Panc1 (cell line): ENCODE measurements at regions not wholly inside any gene's neighbourhood (a gene's known extent, or its start where the extent isn't known, plus 50 kb on each side); places are given as distances from the start of the nearest gene placed in this dataset.

Source experiments
- ATAC-seq: fragments of 200-7000 bp; cut with Tn5 transposase; 2 replicates; pipeline ENCODE4 v1.9.1; 2020; ENCODE audit warnings: mild to moderate bottlenecking, moderate library complexity
- BruUV-seq: library from RNA; stranded (reverse); fragments of 400-500 nt; replicated peaks from 2 replicates; lab custom pipeline; 2021; lab: Mats Ljungman, UMichigan
- CTCF ChIA-PET: fragments of 300-600 bp; sonication (Branson Sonifier 250); formaldehyde crosslinking; loops from one replicate; lab custom pipeline; 2022; ENCODE audit warnings: antibody characterized with exemption; lab: Charles Lee
- POLR2A ChIA-PET: fragments of 300-600 bp; sonication (Branson Sonifier 250); formaldehyde crosslinking; loops from one replicate; lab custom pipeline; 2022; ENCODE audit warnings: antibody characterized with exemption; lab: Charles Lee
- DNase-seq: peaks from one replicate; pipeline ENCODE4 v3.0.0-alpha.2; 2010; ENCODE audit warnings: low read depth, low spot score
- H3K27ac ChIP-seq: 2 replicates; pipeline ENCODE4 v1.5.1; 2011; ENCODE audit warnings: mild to moderate bottlenecking, low read length, inconsistent platforms
- H3K27me3 ChIP-seq: fragments of 200-500 bp; sonication (Bioruptor generic); 2 replicates; pipeline ENCODE4 v1.6.0; 2014; ENCODE audit warnings: low read length, inconsistent platforms; ENCODE audit not compliant: control insufficient read depth, insufficient read depth
- H3K36me3 ChIP-seq: fragments of 200-500 bp; sonication (Bioruptor generic); 2 replicates; pipeline ENCODE4 v1.5.1; 2014; ENCODE audit warnings: inconsistent platforms, mild to moderate bottlenecking, low read length, moderate library complexity; ENCODE audit not compliant: control insufficient read depth, insufficient read depth
- H3K4me1 ChIP-seq: 2 replicates; pipeline ENCODE4 v1.5.1; 2011; ENCODE audit warnings: inconsistent platforms, mild to moderate bottlenecking, low read length, moderate library complexity; ENCODE audit not compliant: control insufficient read depth, insufficient read depth
- H3K4me3 ChIP-seq, 2 experiments: 2 replicates each; pipeline ENCODE4 v1.5.1; 2011 to 2012; ENCODE audit warnings: low read depth in 2 of 2, low read length in 2 of 2, mild to moderate bottlenecking in 2 of 2, inconsistent platforms in 1 of 2, moderate library complexity in 1 of 2
- H3K9me3 ChIP-seq: fragments of 200-500 bp; sonication (Bioruptor generic); 2 replicates; pipeline ENCODE4 v1.5.1; 2014; ENCODE audit warnings: low read depth, mild to moderate bottlenecking, inconsistent platforms, low read length, moderate library complexity; ENCODE audit not compliant: control insufficient read depth, insufficient read depth
- POLR2AphosphoS5 ChIP-seq: IDR thresholded peaks from 2 replicates; pipeline ENCODE4 v1.6.1; 2012; ENCODE audit warnings: mild to moderate bottlenecking, low read depth, low read length, moderate library complexity
- SIN3A ChIP-seq: IDR thresholded peaks from 2 replicates; pipeline ENCODE4 v1.6.1; 2012; ENCODE audit warnings: low read depth, mild to moderate bottlenecking, low read length, moderate library complexity, borderline replicate concordance; ENCODE audit not compliant: insufficient read depth
- TCF7L2 ChIP-seq: IDR thresholded peaks from 2 replicates; pipeline ENCODE4 v1.6.1; 2011; ENCODE audit warnings: mild to moderate bottlenecking, low read depth, low read length, inconsistent platforms
- in situ Hi-C: cut with HindIII; loops from 2 replicates; pipeline ENCODE4 v1.10.0; 2016; ENCODE audit warnings: low sequenced_read_pairs, low pct_unique_long_range_greater_than_20kb
- intact Hi-C: fragments of 100-400 bp; cut with micrococcal nuclease; formaldehyde crosslinking; loops from one replicate; pipeline ENCODE4 v1.10.0; 2022; ENCODE audit not compliant: unreplicated experiment
- TF ChIP-seq, protein P1 (sequence below), 2 experiments: IDR thresholded peaks; 2 replicates each; pipeline ENCODE4 v1.6.1; 2011 to 2012; ENCODE audit warnings: low read depth in 2 of 2, control low read depth in 1 of 2, low read length in 1 of 2, mild to moderate bottlenecking in 1 of 2, moderate library complexity in 1 of 2; ENCODE audit not compliant: insufficient read depth in 1 of 2
- TF ChIP-seq, protein P2 (sequence below): fragments of 450-650 bp; IDR thresholded peaks from 2 replicates; pipeline ENCODE4 v1.5.1; 2017; ENCODE audit warnings: mild to moderate bottlenecking

DNA sequence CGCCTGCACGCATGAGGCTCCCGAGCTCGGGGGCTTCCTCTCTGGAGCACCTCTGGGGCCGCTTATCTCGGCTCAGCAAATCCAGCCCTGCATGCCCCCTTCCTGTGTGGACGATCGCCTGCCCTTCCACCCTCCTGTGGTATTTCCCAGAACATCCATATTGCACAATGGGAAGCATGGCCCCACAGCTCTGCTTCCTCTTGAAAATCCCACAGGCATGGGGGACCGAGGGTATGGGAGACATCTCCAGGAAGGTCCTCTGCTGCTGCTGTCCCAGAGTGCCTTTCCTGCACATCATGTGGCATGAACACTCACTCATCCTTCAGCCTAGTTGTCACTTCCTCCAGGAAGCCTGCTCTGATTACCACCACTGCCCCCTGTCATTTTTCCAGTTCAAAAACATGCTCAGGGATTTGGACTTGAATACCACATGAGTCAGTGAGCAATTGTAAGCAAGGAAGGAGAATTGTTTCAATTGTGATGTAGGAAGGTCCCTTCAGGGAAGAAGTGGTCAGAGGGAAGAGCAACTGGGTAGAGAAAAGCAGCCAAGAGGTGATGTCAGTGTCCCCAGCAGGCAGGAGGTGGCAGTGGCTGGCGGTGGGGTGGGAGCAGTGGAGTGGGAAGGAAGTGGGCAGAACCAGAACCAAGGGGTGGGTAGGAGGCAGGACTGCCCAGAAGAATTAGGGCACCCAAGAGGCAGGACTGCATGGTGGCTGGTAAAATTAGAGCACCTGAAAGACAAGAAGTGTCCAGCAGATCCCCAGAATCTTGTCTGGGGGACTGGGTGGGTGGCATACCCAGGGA, 67.5 kb upstream of the ZMIZ1 start:
- ChIA-PET POLR2A (no interaction called here), CTCF (no interaction called here)
- H3K27me3 ChIP-seq = no peaks in the 10 kb centered on the region
- H3K9me3 ChIP-seq = no peaks in the 10 kb centered on the region
- no peak overlapping the region for H3K27ac ChIP-seq
- DNase-seq = no peak
- intact Hi-C loops = no loop called here
- no peak overlapping the region for H3K4me3 ChIP-seq
- TF ChIP-seq POLR2AphosphoS5 = no peak
- TF ChIP-seq, protein P1, sequence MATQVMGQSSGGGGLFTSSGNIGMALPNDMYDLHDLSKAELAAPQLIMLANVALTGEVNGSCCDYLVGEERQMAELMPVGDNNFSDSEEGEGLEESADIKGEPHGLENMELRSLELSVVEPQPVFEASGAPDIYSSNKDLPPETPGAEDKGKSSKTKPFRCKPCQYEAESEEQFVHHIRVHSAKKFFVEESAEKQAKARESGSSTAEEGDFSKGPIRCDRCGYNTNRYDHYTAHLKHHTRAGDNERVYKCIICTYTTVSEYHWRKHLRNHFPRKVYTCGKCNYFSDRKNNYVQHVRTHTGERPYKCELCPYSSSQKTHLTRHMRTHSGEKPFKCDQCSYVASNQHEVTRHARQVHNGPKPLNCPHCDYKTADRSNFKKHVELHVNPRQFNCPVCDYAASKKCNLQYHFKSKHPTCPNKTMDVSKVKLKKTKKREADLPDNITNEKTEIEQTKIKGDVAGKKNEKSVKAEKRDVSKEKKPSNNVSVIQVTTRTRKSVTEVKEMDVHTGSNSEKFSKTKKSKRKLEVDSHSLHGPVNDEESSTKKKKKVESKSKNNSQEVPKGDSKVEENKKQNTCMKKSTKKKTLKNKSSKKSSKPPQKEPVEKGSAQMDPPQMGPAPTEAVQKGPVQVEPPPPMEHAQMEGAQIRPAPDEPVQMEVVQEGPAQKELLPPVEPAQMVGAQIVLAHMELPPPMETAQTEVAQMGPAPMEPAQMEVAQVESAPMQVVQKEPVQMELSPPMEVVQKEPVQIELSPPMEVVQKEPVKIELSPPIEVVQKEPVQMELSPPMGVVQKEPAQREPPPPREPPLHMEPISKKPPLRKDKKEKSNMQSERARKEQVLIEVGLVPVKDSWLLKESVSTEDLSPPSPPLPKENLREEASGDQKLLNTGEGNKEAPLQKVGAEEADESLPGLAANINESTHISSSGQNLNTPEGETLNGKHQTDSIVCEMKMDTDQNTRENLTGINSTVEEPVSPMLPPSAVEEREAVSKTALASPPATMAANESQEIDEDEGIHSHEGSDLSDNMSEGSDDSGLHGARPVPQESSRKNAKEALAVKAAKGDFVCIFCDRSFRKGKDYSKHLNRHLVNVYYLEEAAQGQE (IDR thresholded peaks at IDR 0.05; ENCODE audit: insufficient read depth in 1 of 2, low read depth in 2 of 2, low read length in 1 of 2) = no peak
- TF ChIP-seq SIN3A = no peak
- TF ChIP-seq, protein P2, sequence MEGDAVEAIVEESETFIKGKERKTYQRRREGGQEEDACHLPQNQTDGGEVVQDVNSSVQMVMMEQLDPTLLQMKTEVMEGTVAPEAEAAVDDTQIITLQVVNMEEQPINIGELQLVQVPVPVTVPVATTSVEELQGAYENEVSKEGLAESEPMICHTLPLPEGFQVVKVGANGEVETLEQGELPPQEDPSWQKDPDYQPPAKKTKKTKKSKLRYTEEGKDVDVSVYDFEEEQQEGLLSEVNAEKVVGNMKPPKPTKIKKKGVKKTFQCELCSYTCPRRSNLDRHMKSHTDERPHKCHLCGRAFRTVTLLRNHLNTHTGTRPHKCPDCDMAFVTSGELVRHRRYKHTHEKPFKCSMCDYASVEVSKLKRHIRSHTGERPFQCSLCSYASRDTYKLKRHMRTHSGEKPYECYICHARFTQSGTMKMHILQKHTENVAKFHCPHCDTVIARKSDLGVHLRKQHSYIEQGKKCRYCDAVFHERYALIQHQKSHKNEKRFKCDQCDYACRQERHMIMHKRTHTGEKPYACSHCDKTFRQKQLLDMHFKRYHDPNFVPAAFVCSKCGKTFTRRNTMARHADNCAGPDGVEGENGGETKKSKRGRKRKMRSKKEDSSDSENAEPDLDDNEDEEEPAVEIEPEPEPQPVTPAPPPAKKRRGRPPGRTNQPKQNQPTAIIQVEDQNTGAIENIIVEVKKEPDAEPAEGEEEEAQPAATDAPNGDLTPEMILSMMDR = no peak
- no peak for TF ChIP-seq TCF7L2
- no TSS peak for BruUV-seq
- in situ Hi-C loops = no loop called here
- no peak for ATAC-seq
- no peaks in the 10 kb centered on the region for H3K36me3 ChIP-seq
- no peaks in the 10 kb centered on the region for H3K4me1 ChIP-seq

DNA sequence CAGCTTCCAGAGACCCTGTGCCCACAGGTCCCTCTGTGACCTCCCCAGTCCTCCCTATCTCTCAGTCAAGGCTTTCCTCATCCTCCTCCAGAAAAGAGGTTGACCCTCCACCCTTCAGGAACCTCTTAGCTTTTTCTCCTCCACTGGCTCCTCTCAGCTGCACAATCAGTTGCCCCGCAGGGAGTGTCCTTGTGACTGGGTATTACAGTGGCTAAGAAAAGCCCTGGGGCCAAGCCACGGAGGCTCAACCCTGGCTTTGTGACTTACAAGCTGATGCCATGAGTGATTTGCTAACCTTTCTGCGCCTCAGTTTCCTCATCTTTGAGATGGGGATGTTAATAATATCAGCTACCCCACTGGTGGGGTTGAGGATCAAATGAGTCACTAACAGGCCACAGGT, 66.4 kb upstream of the ZMIZ1 start:
- POLR2A ChIA-PET = no interaction called here
- intact Hi-C loops (no loop called here), in situ Hi-C loops (no loop called here)
- Histone ChIP-seq H3K4me3 (no peak overlapping the region), H3K27ac (no peak overlapping the region), H3K36me3 (no peaks in the 10 kb centered on the region), H3K4me1 (no peaks in the 10 kb centered on the region), H3K27me3 (no peaks in the 10 kb centered on the region), H3K9me3 (no peaks in the 10 kb centered on the region)
- BruUV-seq = no TSS peak
- DNase-seq = no peak
- no peak for ATAC-seq
- TF ChIP-seq, protein P2 = no peak
- no peak for TF ChIP-seq SIN3A
- TF ChIP-seq TCF7L2 = no peak
- CTCF ChIA-PET = no interaction called here
